ENCODE measurements at regions not wholly inside any gene's neighbourhood (a gene's known extent, or its start where the extent isn't known, plus 50 kb on each side); places are given as distances from the start of the nearest gene placed in this dataset.

DNA sequence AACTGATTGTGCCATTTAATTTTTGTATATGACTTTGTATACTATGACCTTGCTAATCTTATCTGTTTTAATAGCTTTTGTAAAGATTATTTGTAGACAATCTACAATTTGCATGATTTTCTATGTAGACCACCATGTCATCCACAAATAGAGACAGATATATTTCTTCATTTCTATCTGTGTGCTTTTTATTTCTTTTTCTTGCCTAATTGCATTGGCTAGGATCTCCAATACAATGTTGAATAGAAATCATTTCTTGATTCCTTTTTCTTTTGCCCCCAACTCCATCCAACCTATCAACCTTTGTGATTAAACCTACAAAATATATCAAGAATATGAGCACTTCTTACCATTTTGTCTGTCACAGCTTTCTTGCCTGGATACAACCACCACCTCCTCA lies 232.6 kb upstream of the POU3F1 start:
- TF ChIP-seq, protein P1, sequence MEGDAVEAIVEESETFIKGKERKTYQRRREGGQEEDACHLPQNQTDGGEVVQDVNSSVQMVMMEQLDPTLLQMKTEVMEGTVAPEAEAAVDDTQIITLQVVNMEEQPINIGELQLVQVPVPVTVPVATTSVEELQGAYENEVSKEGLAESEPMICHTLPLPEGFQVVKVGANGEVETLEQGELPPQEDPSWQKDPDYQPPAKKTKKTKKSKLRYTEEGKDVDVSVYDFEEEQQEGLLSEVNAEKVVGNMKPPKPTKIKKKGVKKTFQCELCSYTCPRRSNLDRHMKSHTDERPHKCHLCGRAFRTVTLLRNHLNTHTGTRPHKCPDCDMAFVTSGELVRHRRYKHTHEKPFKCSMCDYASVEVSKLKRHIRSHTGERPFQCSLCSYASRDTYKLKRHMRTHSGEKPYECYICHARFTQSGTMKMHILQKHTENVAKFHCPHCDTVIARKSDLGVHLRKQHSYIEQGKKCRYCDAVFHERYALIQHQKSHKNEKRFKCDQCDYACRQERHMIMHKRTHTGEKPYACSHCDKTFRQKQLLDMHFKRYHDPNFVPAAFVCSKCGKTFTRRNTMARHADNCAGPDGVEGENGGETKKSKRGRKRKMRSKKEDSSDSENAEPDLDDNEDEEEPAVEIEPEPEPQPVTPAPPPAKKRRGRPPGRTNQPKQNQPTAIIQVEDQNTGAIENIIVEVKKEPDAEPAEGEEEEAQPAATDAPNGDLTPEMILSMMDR (IDR thresholded peaks at IDR 0.05; ENCODE audit: low read length) = no peak
- no peak for TF ChIP-seq EZH2 (IDR thresholded peaks at IDR 0.05; ENCODE audit: borderline replicate concordance, low read length)

Measured in OCI-LY1 (cell line).